ENCODE measurements at regions not wholly inside any gene's neighbourhood (a gene's known extent, or its start where the extent isn't known, plus 50 kb on each side); places are given as distances from the start of the nearest gene placed in this dataset.

DNA sequence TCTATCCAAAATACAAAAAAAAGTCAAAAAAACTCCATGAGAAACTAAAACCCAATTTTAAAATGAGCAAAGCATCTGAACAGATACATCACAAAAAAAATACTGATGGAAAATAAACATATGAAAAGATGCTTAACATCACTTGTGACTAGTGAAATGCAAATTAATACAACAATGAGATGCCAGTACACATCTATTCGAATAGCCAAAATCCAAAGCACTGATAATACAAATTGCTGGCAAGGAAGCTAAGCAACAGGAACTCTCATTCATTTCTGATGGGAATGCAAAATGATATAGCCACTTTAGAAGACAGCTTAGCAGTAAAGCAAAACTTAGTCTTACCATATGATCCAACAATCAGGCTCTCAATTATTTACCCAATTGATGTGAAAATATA lies 190.2 kb upstream of the FN1 start:
- Histone ChIP-seq H3K27ac (no peak overlapping the region), H3K36me3 (ENCODE audit: insufficient read depth in 1 of 2, low read depth in 1 of 2) (no peaks in the 10 kb centered on the region)
- intact Hi-C loops (cut with DNase I) = no loop called here

DNA sequence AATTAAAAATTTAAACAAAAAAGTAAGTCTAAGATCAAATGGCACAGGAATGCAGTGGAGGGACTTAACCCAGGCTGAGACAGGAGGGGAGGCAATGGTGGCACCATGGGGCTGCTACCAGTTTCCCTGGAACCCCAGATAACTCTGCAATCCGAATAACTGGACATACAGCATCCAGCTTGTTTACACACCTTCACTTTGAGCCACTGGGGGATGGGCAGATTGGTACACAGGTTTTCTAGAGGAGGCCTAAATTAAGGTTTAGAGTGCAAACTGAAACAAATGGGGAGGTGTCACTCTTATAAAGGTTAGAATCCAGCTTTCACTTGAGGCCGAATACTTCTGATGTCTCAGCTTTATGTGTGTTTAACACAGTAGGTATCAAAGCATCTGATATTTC lies 189.3 kb upstream of the FN1 start:
- intact Hi-C loops (cut with DNase I) = no loop called here
- H3K27ac ChIP-seq = no peak overlapping the region
- 89 to 93% (median 91%) methylated on average over 2 of the region's 2 CpGs for WGBS, 3 donors

More for the DNA sequence above, 190.2 kb upstream of the FN1 start:
- Histone ChIP-seq H3K9me3 (peaks cover 7% of the 10 kb centered on the region), H3K27me3 (ENCODE audit: insufficient read depth in 3 of 3, low read length in 2 of 3) (no peaks in the 10 kb centered on the region), H3K4me3 (no peak overlapping the region), H3K4me1 (no peaks in the 10 kb centered on the region)
- TF ChIP-seq, protein P1, sequence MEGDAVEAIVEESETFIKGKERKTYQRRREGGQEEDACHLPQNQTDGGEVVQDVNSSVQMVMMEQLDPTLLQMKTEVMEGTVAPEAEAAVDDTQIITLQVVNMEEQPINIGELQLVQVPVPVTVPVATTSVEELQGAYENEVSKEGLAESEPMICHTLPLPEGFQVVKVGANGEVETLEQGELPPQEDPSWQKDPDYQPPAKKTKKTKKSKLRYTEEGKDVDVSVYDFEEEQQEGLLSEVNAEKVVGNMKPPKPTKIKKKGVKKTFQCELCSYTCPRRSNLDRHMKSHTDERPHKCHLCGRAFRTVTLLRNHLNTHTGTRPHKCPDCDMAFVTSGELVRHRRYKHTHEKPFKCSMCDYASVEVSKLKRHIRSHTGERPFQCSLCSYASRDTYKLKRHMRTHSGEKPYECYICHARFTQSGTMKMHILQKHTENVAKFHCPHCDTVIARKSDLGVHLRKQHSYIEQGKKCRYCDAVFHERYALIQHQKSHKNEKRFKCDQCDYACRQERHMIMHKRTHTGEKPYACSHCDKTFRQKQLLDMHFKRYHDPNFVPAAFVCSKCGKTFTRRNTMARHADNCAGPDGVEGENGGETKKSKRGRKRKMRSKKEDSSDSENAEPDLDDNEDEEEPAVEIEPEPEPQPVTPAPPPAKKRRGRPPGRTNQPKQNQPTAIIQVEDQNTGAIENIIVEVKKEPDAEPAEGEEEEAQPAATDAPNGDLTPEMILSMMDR (IDR thresholded peaks at IDR 0.05) = no peak
- WGBS, 3 donors = 57 to 65% (median 62%) methylated on average over 1 of the region's 1 CpG
- ATAC-seq (no peak), DNase-seq (no peak)

DNA sequence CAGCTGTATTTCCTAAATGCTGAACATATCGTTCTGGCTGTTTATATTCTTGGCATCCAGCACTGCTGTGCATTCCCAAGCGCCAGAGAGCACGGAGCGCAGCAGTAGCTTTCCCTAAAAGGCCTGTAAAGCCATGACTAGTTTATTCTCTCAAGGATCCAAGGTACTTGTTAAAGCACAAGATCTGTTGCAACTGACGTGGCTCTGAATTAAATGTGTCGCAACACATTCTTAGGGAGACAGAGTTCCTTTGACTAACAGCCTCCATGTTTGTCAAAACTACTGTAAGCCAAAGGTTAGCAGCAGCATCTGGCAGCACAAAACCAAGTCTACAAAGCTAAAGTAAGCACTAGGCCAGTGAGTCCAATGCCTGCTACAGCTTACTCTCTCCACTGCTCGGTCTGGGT lies 188.6 kb upstream of the FN1 start:
- Histone ChIP-seq H3K27me3 (ENCODE audit: insufficient read depth in 3 of 3, low read length in 2 of 3) (no peaks in the 10 kb centered on the region), H3K36me3 (ENCODE audit: insufficient read depth in 1 of 2, low read depth in 1 of 2) (no peaks in the 10 kb centered on the region), H3K4me1 (no peaks in the 10 kb centered on the region), H3K27ac (no peak overlapping the region), H3K9me3 (no peaks in the 10 kb centered on the region), H3K4me3 (no peak overlapping the region)
- intact Hi-C loops (cut with DNase I) = no loop called here
- WGBS, 3 donors = 41 to 45% (median 41%) methylated on average over 7 of the region's 7 CpGs
- peak in 3 of 4 donors; percentile 37 to 58 (median 42) for ATAC-seq
- TF ChIP-seq, protein P1 (IDR thresholded peaks at IDR 0.05) = no peak
- no peak for DNase-seq

More for the DNA sequence above, 189.3 kb upstream of the FN1 start:
- Histone ChIP-seq H3K4me1 (no peaks in the 10 kb centered on the region), H3K9me3 (no peaks in the 10 kb centered on the region), H3K27me3 (ENCODE audit: insufficient read depth in 3 of 3, low read length in 2 of 3) (no peaks in the 10 kb centered on the region), H3K4me3 (no peak overlapping the region), H3K36me3 (ENCODE audit: insufficient read depth in 1 of 2, low read depth in 1 of 2) (no peaks in the 10 kb centered on the region)
- TF ChIP-seq, protein P1 (IDR thresholded peaks at IDR 0.05) = no peak
- ATAC-seq = no peak
- DNase-seq = no peak

DNA sequence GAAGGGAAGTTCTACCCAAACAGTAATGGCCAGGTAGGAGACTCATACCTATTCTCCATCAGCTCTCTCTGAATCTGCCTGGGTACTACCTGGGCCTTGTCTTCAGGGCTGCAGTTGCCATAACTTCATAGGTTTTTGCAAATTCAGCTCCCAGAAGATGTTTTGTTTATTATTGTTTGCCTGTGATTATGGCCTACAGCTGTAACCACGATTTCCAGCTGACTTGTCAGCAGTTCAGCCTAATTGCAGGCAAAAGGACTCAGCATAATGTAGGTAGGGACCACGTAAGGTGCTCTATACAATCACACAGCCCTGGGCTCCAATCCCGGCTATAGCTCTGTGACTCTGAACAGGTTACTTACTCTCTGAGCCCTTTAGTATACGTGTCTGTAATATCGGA lies 187.0 kb upstream of the FN1 start:
- H3K27ac ChIP-seq = no peak overlapping the region
- DNase-seq (no peak), ATAC-seq (no peak)
- 78 to 82% (median 81%) methylated on average over 5 of the region's 5 CpGs for WGBS, 3 donors
- intact Hi-C loops (cut with DNase I) = no loop called here
- TF ChIP-seq, protein P1 (IDR thresholded peaks at IDR 0.05) = no peak
- no peaks in the 10 kb centered on the region for H3K4me1 ChIP-seq
- H3K4me3 ChIP-seq = no peak overlapping the region
- H3K9me3 ChIP-seq = no peaks in the 10 kb centered on the region
- H3K36me3 ChIP-seq (ENCODE audit: insufficient read depth in 1 of 2, low read depth in 1 of 2) = no peaks in the 10 kb centered on the region
- H3K27me3 ChIP-seq (ENCODE audit: insufficient read depth in 3 of 3, low read length in 2 of 3) = no peaks in the 10 kb centered on the region

DNA sequence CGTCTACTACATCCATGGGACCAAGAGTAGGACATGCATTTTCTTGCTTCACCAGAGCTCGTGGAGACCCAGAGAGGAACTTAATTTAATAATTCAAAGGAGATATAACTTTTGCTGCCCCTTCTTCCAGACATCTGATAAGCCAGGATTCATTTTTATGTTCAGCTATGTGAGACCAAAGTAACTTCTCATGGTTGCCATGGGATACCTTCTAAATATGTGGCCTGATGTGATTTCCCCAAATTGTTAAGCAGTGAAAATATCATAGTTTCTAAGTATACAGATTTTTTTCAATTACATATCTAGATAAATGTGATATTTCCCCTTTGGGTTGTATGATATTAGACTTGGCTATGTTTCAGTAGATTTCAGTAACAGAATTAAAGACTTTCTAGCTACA lies 185.5 kb upstream of the FN1 start:
- TF ChIP-seq, protein P1 (IDR thresholded peaks at IDR 0.05) = no peak
- Histone ChIP-seq H3K36me3 (ENCODE audit: insufficient read depth in 1 of 2, low read depth in 1 of 2) (no peaks in the 10 kb centered on the region), H3K27me3 (ENCODE audit: insufficient read depth in 3 of 3, low read length in 2 of 3) (no peaks in the 10 kb centered on the region), H3K27ac (no peak overlapping the region), H3K9me3 (no peaks in the 10 kb centered on the region), H3K4me3 (no peak overlapping the region), H3K4me1 (no peaks in the 10 kb centered on the region)
- WGBS, 3 donors = 62 to 85% (median 84%) methylated on average over 2 of the region's 2 CpGs
- DNase-seq (no peak), ATAC-seq (no peak)
- intact Hi-C loops (cut with DNase I) = no loop called here

Measured in psoas muscle (tissue), 7 donors.